SH-SY5Y (cell line): ENCODE measurements at regions not wholly inside any gene's neighbourhood (a gene's known extent, or its start where the extent isn't known, plus 50 kb on each side); places are given as distances from the start of the nearest gene placed in this dataset.

Experiments
- GATA2 ChIP-seq: IDR thresholded peaks from 2 replicates; pipeline ENCODE4 v1.6.1; 2011; ENCODE audit warnings: mild to moderate bottlenecking, low read depth, low read length
- GATA3 ChIP-seq: IDR thresholded peaks from 2 replicates; pipeline ENCODE4 v1.6.1; 2011; ENCODE audit warnings: low read depth, mild to moderate bottlenecking, low read length, moderate library complexity

DNA sequence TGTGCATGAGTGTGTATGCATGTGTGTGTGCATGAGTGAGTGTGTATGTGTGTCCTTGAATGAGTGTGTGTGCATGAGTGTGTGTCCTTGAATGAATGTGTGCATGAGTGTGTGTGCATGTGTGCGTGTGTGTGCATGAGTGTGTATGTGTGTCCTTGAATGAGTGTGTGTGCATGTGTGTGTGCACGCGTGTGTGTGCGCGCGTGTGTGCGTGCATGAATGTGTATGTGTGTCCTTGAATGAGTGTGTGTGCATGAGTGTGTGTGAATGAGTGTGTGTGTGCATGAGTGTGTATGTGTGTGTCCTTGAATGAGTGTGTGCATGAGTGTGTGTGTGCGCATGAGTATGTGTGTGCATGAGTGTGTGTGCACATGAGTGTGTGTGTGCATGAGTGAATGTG lies 271.9 kb downstream of the RNF144A start:
- TF ChIP-seq GATA3: no peak
- no peak for TF ChIP-seq GATA2

DNA sequence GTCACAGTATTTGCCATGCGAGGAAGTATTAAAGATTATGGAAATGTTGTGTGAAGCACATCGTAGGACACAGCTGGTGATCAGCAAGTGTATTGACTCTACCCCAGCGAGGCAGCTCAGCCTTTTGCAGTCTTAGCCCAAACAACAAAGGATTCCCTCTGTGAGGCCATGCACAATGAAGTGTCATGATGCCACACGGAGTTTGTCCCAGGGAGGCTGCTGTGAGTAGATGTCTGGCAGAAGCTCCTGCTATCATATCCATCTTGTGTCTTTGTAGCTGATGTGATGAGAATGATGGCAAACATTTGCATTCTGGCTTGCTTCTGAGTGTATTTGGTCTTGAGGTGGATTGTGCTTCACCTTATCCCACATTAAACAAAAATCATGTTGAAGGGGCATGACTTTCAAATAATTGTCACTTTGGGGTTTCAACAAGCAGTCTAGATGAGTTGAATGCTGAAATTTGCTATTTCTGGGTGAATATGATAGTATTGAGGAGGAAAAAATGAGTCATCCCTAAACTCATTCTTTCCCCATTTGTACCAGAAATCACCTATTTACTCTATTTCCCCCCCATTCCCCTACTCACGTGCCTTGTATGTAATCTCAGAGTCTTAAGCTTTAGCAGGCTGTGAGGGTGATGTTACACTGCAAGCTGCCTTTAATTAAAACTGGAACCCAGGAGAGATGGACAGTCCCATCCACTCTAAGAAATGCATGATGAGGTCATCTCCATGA lies 273.5 kb downstream of the RNF144A start:
- TF ChIP-seq GATA3: no peak
- TF ChIP-seq GATA2: no peak

DNA sequence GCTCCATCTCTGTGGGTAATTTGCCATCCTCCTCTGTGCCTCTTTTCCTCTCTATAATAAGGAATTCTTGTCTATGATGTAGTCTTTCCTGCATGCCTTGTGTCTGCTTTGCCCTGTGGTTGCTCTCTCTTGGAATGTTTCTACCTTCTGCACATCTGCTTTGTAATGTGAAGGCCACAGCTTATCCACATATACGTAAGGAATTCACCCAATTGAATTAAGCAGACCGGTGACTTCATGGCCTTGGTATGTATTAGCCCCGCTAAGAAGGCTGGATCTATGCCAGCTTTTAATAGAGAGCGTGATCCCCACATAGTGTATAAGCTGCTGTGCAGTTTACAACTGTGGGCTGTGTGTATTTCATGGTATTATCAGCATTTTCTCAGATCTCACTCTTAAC lies 274.7 kb downstream of the RNF144A start:
- no peak for TF ChIP-seq GATA3
- TF ChIP-seq GATA2: no peak

DNA sequence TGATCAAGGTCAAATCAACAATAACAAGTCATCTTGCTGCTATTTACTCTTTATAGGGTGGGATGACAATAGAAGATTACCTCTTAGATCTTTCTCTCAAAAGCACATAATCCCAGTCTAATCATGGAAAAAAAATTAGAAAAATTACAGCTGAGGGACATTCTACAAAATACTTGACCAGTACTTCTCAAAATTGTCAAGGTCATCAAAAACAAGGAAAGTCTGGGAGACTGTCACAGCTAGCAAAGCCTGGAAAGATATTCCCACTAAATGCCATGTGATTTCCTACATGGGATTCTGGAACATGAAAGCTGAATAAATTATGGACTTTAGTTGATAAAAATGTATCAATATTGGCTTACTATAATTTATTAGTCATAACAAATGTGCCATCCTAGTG lies 276.2 kb downstream of the RNF144A start:
- TF ChIP-seq GATA3 (no peak), GATA2 (no peak)

DNA sequence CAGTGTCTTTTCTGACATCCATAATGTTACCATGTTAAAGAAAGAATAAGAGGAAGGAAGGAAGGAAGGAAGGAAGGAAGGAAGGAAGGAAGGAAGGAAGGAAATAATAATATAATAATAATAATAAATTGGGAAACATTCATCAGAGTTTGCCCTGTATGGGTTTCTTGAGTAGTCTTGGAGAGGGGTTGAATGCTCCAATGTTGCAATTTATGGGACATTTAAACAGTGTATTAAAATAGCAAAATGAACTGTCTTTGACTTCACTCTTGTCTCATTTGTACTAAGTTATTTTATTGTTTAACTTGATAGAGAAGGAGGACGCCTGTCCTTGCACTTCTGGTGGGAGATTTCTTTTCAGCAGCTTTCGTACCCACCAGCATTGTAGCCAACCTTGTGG lies 277.7 kb downstream of the RNF144A start:
- TF ChIP-seq GATA3: no peak
- TF ChIP-seq GATA2: no peak

DNA sequence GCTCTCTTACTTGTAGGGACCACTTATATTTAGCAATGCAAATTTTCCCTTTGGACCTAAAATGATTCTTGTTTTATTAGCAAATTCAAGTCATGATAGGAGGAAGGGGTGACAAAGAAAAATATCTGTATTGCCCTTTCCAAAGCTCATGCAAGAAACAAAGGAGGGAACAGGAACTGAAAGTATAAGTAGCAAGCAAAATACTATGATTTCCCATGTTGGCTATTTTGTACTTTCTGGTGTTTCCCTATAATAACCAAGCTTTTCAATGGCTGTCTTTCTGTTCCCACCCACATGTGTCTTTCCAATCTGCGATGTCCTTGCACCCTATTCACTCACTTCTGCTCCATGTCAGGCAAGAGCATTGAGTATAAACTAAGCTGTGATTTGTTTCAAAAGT lies 279.7 kb downstream of the RNF144A start:
- TF ChIP-seq GATA3: no peak
- no peak for TF ChIP-seq GATA2

DNA sequence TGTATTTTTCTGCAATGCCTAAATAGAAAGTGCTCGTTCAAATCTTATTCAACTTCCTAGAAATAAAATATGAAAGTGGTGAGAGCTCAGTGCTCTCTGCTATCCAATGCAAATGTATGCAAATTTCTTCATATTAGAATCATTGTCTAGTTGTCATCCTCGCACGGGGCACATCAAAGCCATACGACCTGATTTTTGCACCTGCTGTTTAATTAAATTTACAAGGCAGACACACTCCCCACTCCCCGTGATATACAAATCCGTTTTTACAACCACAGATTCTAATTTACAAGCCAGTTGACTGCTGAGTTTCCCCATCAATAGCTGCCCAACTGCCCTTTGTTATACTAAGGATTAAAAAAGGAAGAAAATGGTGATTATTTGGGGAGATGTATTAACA lies 284.6 kb downstream of the RNF144A start:
- no peak for TF ChIP-seq GATA3
- TF ChIP-seq GATA2: no peak

DNA sequence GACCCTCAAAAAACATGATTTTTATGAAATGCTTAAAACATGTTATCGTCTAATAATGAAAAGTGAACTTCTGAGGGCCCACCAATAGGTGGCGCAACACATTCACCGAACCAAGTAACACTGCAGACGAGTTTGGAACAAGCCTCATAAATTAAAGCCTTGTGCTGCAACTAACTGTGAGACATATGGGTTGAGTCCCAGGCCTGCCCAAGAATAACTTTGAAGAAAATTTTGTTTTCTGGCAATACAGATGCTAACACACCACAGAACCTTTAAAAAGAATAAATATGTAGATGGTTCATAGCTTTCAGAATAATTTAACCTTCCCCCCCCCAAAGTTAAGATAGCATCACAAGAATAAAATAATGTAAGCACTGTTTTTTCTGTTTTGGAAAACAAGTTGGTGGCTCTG lies 285.9 kb downstream of the RNF144A start:
- TF ChIP-seq GATA3 (no peak; the same call in 1 of the 2 replicates), GATA2 (no peak)

DNA sequence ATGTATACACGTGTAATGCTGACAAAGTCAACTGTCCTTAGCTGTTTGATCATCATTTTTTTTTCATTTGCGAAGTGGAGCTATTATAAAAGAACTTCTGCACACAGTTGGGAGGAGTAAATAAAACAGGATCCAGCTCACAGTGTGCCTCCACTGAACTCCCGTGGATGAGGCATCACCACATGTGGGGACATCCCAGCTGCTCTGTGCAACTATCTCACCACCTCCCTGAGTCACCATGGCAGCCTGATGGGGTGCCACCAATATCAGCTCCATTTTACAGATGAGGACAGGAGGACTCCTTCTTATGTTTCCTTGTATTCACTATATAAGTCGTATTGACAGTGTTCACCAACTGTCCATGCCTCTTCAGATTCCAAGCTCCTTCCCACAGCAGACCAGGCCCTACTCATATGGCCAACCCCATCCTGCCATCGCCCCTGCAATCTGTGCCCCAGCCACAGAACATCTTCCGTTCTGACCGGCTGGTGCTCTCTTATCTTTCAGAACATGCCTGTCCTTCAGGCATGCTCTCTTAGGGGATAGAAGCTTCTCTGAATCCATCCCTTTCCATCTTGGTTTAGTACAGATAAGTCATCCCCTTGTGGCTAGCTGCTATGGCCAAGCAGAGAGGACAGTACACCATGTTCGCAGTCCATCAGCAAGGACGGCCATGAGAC lies 288.1 kb downstream of the RNF144A start:
- no peak for TF ChIP-seq GATA3
- TF ChIP-seq GATA2: no peak

DNA sequence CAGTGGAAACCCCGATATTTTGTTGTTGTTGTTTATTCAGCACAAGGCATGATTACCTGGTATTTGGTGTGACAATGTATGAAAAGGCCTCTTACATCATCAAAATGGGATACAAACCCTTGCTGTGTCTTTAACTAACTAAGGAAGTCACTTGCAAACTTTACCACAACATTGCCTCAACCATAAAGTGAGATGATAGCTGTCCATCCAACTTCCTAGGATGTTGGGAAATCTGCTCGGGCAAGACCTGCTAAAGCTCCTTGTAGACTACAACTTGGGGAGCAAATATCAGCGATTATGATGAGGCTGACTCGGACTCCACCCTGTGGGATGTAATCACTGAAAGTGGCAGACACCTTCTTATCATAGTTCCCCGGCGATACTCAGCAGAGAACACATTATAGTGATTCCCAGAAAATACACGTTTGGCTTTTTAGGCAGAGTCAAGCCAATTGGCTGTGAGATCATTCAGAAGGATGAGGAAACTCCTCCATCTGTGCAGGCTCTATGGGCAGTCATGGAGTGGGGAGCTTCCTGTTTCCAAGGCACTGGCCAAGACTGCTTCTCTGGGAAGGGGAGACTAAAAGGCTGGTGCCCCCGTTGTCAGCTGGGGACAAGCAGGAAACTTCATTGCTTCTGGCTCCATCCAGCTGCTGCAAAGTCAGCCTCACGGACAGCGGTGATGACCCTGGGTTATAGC lies 289.0 kb downstream of the RNF144A start:
- TF ChIP-seq GATA3 (no peak), GATA2 (no peak)

DNA sequence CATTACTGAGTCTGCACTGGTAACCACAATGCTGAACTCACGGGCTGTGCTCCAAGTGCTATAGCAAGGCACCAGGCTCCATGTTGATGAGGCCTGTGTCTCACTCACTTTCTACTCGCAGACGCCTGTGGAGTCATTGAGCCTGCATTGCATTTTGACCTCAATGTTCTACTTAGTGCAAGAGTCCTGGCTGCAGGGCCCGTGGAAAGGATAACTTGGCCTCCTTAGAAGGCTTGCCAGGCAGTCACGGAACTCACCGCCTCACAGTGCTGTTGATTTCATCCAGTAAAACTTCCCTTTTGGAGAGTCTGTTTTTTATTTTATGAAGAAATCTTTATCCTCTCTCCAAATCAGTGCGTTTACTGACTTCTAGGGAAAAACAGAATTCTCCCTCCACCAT lies 290.4 kb downstream of the RNF144A start:
- TF ChIP-seq GATA2: no peak

DNA sequence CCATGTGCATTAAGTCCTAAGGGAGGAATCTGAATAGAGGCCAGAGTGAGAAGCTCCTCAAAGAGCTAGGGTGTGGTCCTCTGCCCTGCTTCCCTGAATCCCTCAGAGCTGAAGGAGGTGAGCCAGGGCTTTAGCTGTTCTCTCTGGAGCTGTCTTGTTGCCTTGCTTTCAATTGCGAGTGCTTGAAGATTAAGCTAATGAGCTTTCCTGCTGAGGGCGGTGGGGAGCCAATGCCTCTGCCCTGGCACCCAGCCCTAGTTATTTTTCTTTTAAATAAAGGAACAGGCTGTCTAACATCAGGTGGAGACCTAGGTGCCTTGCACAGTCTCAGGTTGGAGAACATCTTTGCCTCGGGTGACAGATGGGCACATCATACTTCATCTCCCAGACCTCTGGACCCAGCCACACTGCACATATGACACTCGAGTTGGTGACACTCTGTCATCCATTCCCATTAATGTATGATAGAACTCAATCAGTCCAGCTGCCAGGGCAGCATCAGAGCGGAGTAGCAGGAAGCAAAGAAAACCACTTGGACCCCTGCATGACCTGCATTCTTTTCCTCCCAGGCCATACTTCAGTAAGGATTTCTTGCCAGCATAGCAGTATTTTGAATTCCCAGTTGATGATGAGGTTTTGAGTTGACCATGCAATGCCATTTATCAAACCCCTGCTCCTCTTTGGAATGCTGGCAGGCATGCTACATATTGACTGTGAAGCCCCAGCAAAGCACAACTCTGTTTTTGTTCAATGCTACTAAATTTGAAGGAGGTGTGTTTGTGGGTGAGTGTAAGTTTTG lies 292.7 kb downstream of the RNF144A start:
- no peak for TF ChIP-seq GATA2
- TF ChIP-seq GATA3: no peak

DNA sequence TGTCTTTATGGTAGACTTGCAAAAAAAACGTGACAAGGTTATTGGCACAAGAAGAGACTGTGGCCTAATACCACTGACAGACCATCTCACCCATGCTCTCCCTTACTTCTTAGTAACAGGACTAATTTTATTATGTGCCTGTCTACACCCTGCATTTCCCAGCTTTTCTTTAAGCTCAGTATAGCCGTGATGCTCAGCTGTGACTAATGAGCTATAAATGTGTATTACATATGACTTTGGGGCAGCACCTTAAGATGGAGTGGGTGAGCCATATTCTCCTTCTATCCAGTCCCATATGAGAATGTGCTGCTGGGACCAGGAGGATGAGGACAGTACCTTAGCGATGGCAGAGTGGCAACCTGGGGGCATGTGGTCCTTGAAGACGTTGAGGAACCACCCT lies 293.5 kb downstream of the RNF144A start:
- no peak for TF ChIP-seq GATA2
- no peak for TF ChIP-seq GATA3

DNA sequence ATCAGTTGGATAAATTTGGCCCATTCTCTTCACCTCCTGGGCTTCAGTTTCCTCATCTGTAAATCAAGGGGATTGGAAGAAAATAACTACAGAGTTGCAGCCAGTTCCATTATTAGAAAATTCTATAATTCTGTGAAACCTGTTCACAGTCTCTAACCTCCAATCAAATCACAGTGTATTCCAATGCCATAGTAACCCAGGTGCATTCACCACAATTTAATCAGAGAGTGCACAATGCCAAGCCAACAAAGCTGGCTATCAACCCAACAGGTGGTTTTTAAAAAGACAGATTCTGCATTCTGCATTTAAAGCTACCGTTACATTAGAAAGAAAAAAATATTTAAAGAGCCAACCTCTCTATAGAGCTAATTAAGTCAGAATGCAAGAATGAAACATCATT lies 308.6 kb downstream of the RNF144A start:
- no peak for TF ChIP-seq GATA3
- no peak for TF ChIP-seq GATA2

DNA sequence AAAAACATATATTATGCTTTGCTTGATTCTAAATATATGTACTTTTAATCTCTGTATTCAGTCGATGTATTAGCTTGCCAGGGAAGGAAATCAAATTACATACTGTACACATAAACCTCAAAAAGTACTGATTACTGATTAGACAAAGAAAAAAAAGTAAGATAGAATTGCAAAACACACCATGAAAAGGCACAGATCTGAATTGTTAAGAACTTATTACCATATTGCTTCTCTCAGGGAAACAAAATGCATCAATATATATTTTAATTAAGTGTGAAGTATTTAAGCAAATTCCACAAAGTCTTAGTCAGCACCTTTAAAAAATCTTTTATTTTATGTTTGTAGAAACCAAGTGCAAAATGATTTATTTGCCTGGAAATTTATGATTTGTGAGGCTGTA lies 309.3 kb downstream of the RNF144A start:
- TF ChIP-seq GATA2: no peak
- no peak for TF ChIP-seq GATA3

DNA sequence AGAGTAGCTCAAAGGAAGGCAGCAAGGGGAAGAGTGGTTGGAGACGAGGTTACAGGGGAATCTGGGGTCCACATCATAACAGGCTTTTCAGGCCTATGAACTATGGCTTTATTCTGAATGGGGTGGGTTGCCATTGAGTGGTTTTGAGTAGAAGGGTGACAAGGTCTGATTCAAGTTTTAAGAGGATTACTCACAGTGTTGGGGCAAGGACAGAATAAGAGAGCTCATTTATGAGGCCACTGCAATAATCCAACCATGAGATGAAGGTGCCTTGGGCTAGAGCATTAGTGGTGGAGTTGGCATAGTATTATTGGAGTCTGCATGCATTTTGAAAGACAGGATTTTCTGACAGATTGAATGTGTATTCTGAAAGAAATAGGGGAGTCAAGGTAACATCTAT lies 315.9 kb downstream of the RNF144A start:
- TF ChIP-seq GATA2: no peak
- TF ChIP-seq GATA3: no peak
